ENCODE measurements at regions not wholly inside any gene's neighbourhood (a gene's known extent, or its start where the extent isn't known, plus 50 kb on each side); places are given as distances from the start of the nearest gene placed in this dataset.

GRCh38 chr20:39752262-39752876, 790.2 kb downstream of the DHX35 start:
- Mint-ChIP-seq H3K4me3 (no peak overlapping the region), H3K4me1 (no peaks in the 10 kb centered on the region), H3K27ac (no peak overlapping the region), H3K36me3 (ENCODE audit: low read depth) (peaks cover 4% of the 10 kb centered on the region; the same call in 1 of the 3 replicates), H3K9me3 (peaks cover 7% of the 10 kb centered on the region; the same call in 2 of the 3 replicates), H3K27me3 (ENCODE audit: insufficient read depth, low read depth, poor library complexity) (peaks cover 2% of the 10 kb centered on the region)
- no peak overlapping the region for H2AFZ ChIP-seq
- H3K27ac ChIP-seq (ENCODE audit: low read depth) = no peak overlapping the region
- no peak overlapping the region for H3K4me2 ChIP-seq
- H3F3A ChIP-seq (replicated peaks; ENCODE audit: low read depth) = no peaks in the 10 kb centered on the region
- no peaks in the 10 kb centered on the region for H4K20me1 ChIP-seq (replicated peaks; ENCODE audit: insufficient read depth)
- H3K79me2 ChIP-seq (replicated peaks; ENCODE audit: insufficient read depth) = no peaks in the 10 kb centered on the region
- no peaks in the 10 kb centered on the region for H3K4me1 ChIP-seq (ENCODE audit: insufficient read depth)
- DNase-seq (ENCODE audit: low spot score) = no peak
- H3K4me3 ChIP-seq = no peak overlapping the region
- H3K36me3 ChIP-seq (ENCODE audit: insufficient read depth) = no peaks in the 10 kb centered on the region
- TF ChIP-seq JUNB (IDR thresholded peaks at IDR 0.05; ENCODE audit: unreplicated experiment) (no peak), CREB1 (CRISPR knock-in tag; IDR thresholded peaks at IDR 0.05; ENCODE audit: low read depth) (no peak)
- no peak for ATAC-seq
- no peaks in the 10 kb centered on the region for H3K27me3 ChIP-seq (ENCODE audit: insufficient read depth)
- H3K9me2 ChIP-seq (ENCODE audit: insufficient read depth) = no peaks in the 10 kb centered on the region; the same call in none of the 2 replicates

DNA sequence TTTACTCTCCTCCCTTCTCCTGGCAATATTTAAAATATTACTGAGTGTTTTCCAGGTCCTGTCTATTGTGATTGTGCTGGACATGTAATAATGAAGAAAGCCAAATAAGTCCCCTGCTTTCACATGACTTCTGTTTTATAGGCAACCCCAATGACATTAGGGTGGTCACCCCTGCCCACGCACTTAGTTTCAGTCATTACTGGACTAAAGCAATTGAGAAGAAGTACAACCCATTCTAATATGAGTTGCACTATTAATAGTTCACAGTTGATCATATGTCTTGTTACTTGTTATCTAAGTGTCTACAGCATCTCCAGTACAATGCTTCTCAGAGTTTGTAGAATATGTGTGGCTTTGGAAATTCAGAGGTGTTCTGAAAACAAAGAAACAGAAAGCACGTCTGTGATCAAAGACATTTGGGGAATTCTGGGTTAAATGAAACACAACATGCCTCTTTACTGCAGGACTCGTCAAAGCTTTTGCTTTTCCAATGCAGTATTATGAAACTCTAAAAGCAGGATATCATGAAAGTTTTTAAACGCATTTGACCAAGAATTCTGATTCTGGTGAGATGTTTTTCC, 789.5 kb downstream of the DHX35 start:
- peaks cover 7% of the 10 kb centered on the region; the same call in 2 of the 3 replicates for H3K9me3 Mint-ChIP-seq
- Histone ChIP-seq H2AFZ (no peak overlapping the region), H3K79me2 (replicated peaks; ENCODE audit: insufficient read depth) (no peaks in the 10 kb centered on the region), H3K4me2 (no peak overlapping the region), H3K27ac (ENCODE audit: low read depth) (no peak overlapping the region), H4K20me1 (replicated peaks; ENCODE audit: insufficient read depth) (no peaks in the 10 kb centered on the region), H3F3A (replicated peaks; ENCODE audit: low read depth) (no peaks in the 10 kb centered on the region), H3K4me1 (ENCODE audit: insufficient read depth) (no peaks in the 10 kb centered on the region), H3K9me2 (ENCODE audit: insufficient read depth) (no peaks in the 10 kb centered on the region; the same call in none of the 2 replicates), H3K36me3 (ENCODE audit: insufficient read depth) (no peaks in the 10 kb centered on the region), H3K4me3 (no peak overlapping the region), H3K27me3 (ENCODE audit: insufficient read depth) (no peaks in the 10 kb centered on the region)
- no peak overlapping the region for H3K4me3 Mint-ChIP-seq
- TF ChIP-seq STAT1 (IDR thresholded peaks at IDR 0.05; ENCODE audit: unreplicated experiment) (no peak), EZH2 (IDR thresholded peaks at IDR 0.05; ENCODE audit: low read depth, unreplicated experiment) (no peak), JUNB (IDR thresholded peaks at IDR 0.05; ENCODE audit: unreplicated experiment) (no peak), ZNF462 (CRISPR knock-in tag; IDR thresholded peaks at IDR 0.05) (no peak), ZNF114 (CRISPR knock-in tag; IDR thresholded peaks at IDR 0.05) (no peak), POLR2AphosphoS5 (IDR thresholded peaks at IDR 0.05; ENCODE audit: low read depth) (no peak)
- H3K4me1 Mint-ChIP-seq = no peaks in the 10 kb centered on the region
- DNase-seq (ENCODE audit: low spot score) (no peak), ATAC-seq (no peak)
- H3K36me3 Mint-ChIP-seq (ENCODE audit: low read depth) = peaks cover 4% of the 10 kb centered on the region; the same call in 1 of the 3 replicates
- H3K27me3 Mint-ChIP-seq (ENCODE audit: insufficient read depth, low read depth, poor library complexity) = peaks cover 2% of the 10 kb centered on the region
- no peak overlapping the region for H3K27ac Mint-ChIP-seq
